ENCODE measurements at regions not wholly inside any gene's neighbourhood (a gene's known extent, or its start where the extent isn't known, plus 50 kb on each side); places are given as distances from the start of the nearest gene placed in this dataset.

- TF ChIP-seq CTCF (IDR thresholded peaks at IDR 0.05) (no peak), POLR2A (IDR thresholded peaks at IDR 0.05) (no peak)
Observed at GRCh38 chr1:79695138-79695537, 688.6 kb upstream of the ADGRL4 start.
